HepG2 (cell line): ENCODE measurements at regions not wholly inside any gene's neighbourhood (a gene's known extent, or its start where the extent isn't known, plus 50 kb on each side); places are given as distances from the start of the nearest gene placed in this dataset.

Source experiments
- ATAC-seq: fragments of 200-7000 bp; cut with Tn5 transposase; 3 replicates; pipeline ENCODE4 v1.9.1; 2020; ENCODE audit warnings: mild to moderate bottlenecking, moderate library complexity
- BruUV-seq: library from RNA; stranded (reverse); fragments of 400-500 nt; replicated peaks from 2 replicates; lab custom pipeline; 2021; lab: Mats Ljungman, UMichigan
- CTCF ChIA-PET: fragments of 300-600 bp; formaldehyde crosslinking; extraction: SDS; loops from one replicate; lab custom pipeline; 2021; ENCODE audit warnings: low total read pairs, inconsistent platforms, low intra/inter-chr PET ratio; lab: Yijun Ruan, JAX
- POLR2A ChIA-PET: fragments of 350-600 bp; sonication (Branson Sonifier 250); formaldehyde crosslinking; loops from one replicate; lab custom pipeline; 2020; ENCODE audit warnings: antibody characterized with exemption, inconsistent platforms; lab: Yijun Ruan, JAX
- DNase-seq: peaks from one replicate; pipeline ENCODE4 v3.0.0-alpha.2; 2015; ENCODE audit warnings: low spot score
- FAIRE-seq: peaks from 3 replicates; lab custom pipeline; 2011; peaks lifted over from hg19 to GRCh38; lab: Jason Lieb, UNC
- H2AFZ ChIP-seq: one replicate; pipeline ENCODE4 v1.6.1; 2011; ENCODE audit warnings: low read length, inconsistent platforms
- H3K27ac ChIP-seq: fragments of 300-600 bp; 3 replicates; pipeline ENCODE4 v1.8.0; 2011; ENCODE audit warnings: mixed run types, mild to moderate bottlenecking, mixed read lengths, low read length, inconsistent platforms; ENCODE audit not compliant: insufficient read depth; ENCODE audit errors: extremely low read length
- H3K27me3 ChIP-seq, 2 experiments: fragments of 200-600 bp in 1 of 2; 2 replicates in 1 of 2; 3 replicates in 1 of 2; pipeline versions ENCODE4 v1.6.0 to v1.8.0; 2011; ENCODE audit warnings: low read length in 2 of 2, mild to moderate bottlenecking in 2 of 2, moderate library complexity in 2 of 2, inconsistent platforms in 1 of 2; ENCODE audit not compliant: insufficient read depth in 2 of 2, control insufficient read depth in 1 of 2
- H3K36me3 ChIP-seq, 2 experiments: fragments of 200-600 bp in 1 of 2; replicated peaks in 1 of 2; 2 replicates in 1 of 2; 3 replicates in 1 of 2; pipeline versions ENCODE4 v1.5.1 to v1.8.0; 2011; ENCODE audit warnings: low read length in 2 of 2, inconsistent platforms in 1 of 2; ENCODE audit not compliant: insufficient read depth in 2 of 2, control insufficient read depth in 1 of 2
- H3K4me1 ChIP-seq: 2 replicates; pipeline ENCODE4 v1.5.1; 2012; ENCODE audit warnings: low read length, inconsistent platforms; ENCODE audit not compliant: insufficient read depth
- H3K4me2 ChIP-seq: 2 replicates; pipeline ENCODE4 v1.6.0; 2011; ENCODE audit warnings: low read depth, low read length, inconsistent platforms
- H3K4me3 ChIP-seq, 3 experiments: fragments of 200-600 bp in 1 of 3; sonication (generic), shearing (Covaris generic) in 1 of 3; replicated peaks in 1 of 3; 2 replicates each; pipeline ENCODE4 v1.5.1; 2011 to 2016; ENCODE audit warnings: low read length in 3 of 3, inconsistent platforms in 2 of 3, low read depth in 2 of 3, mild to moderate bottlenecking in 2 of 3, control low read depth in 1 of 3, mixed read lengths in 1 of 3; ENCODE audit not compliant: insufficient read depth in 1 of 3
- H3K79me2 ChIP-seq: one replicate; pipeline ENCODE4 v1.6.1; 2011; ENCODE audit warnings: low read length, inconsistent platforms; ENCODE audit not compliant: insufficient read depth
- H3K9ac ChIP-seq: 2 replicates; pipeline ENCODE4 v1.6.0; 2011; ENCODE audit warnings: mild to moderate bottlenecking, low read depth, low read length, inconsistent platforms; ENCODE audit not compliant: insufficient read depth
- H3K9me3 ChIP-seq: 2 replicates; pipeline ENCODE4 v1.5.1; 2012; ENCODE audit warnings: mild to moderate bottlenecking, low read length
- H4K20me1 ChIP-seq: 2 replicates; pipeline ENCODE4 v1.6.0; 2011; ENCODE audit warnings: inconsistent platforms, mild to moderate bottlenecking, low read length, moderate library complexity; ENCODE audit not compliant: insufficient read depth
- AKAP8 ChIP-seq: sonication (generic); formaldehyde crosslinking; IDR thresholded peaks from 2 replicates; pipeline ENCODE4 v1.5.1; 2020; ENCODE audit warnings: mild to moderate bottlenecking, missing genetic modification reagents
- CBX1 ChIP-seq: IDR thresholded peaks from one replicate; pipeline ENCODE4 v1.6.1; 2016; ENCODE audit warnings: antibody characterized with exemption, low read depth
- ERF ChIP-seq: IDR thresholded peaks from 2 replicates; pipeline ENCODE4 v1.6.1; 2018; ENCODE audit warnings: missing biosample characterization, missing genetic modification reagents
- NFIB ChIP-seq: sonication (generic); formaldehyde crosslinking; IDR thresholded peaks from 2 replicates; pipeline ENCODE4 v1.9.0; 2021; ENCODE audit warnings: missing genetic modification reagents, mild to moderate bottlenecking, borderline replicate concordance
- NKX3-1 ChIP-seq: sonication (generic); formaldehyde crosslinking; IDR thresholded peaks from 2 replicates; pipeline ENCODE4 v1.5.0; 2020; ENCODE audit warnings: missing genetic modification reagents
- ZFY ChIP-seq: sonication (generic); formaldehyde crosslinking; IDR thresholded peaks from 2 replicates; pipeline ENCODE4 v1.4.0; 2020; ENCODE audit warnings: missing genetic modification reagents
- ZNF446 ChIP-seq: sonication (generic); formaldehyde crosslinking; IDR thresholded peaks from 2 replicates; pipeline ENCODE4 v1.5.0; 2020; ENCODE audit warnings: mild to moderate bottlenecking, missing genetic modification reagents
- ZNF549 ChIP-seq: sonication (generic); formaldehyde crosslinking; IDR thresholded peaks from 2 replicates; pipeline ENCODE4 v1.5.0; 2020; ENCODE audit warnings: missing genetic modification reagents
- ZNF558 ChIP-seq: sonication (generic); formaldehyde crosslinking; IDR thresholded peaks from 2 replicates; pipeline ENCODE4 v1.9.0; 2022; ENCODE audit warnings: mild to moderate bottlenecking, missing genetic modification reagents, borderline replicate concordance
- ZNF564 ChIP-seq: sonication (generic); formaldehyde crosslinking; IDR thresholded peaks from 2 replicates; pipeline ENCODE4 v1.8.1; 2023; ENCODE audit warnings: mild to moderate bottlenecking, missing genetic modification reagents
- ZNF577 ChIP-seq: sonication (generic); formaldehyde crosslinking; IDR thresholded peaks from 2 replicates; pipeline ENCODE4 v1.4.0; 2020; ENCODE audit warnings: mild to moderate bottlenecking, low read depth, missing genetic modification reagents, borderline replicate concordance
- ZNF720 ChIP-seq: sonication (generic); formaldehyde crosslinking; IDR thresholded peaks from 2 replicates; pipeline ENCODE4 v1.4.0; 2020; ENCODE audit warnings: missing genetic modification reagents
- ZNF75D ChIP-seq: sonication (generic); formaldehyde crosslinking; IDR thresholded peaks from 2 replicates; pipeline ENCODE4 v1.8.1; 2023; ENCODE audit warnings: missing genetic modification reagents, mild to moderate bottlenecking, borderline replicate concordance
- ZNF782 ChIP-seq: sonication (generic); formaldehyde crosslinking; IDR thresholded peaks from 2 replicates; pipeline ENCODE4 v1.4.0; 2020; ENCODE audit warnings: missing genetic modification reagents, mild to moderate bottlenecking, borderline replicate concordance
- WGBS: methylation state at CpG from one replicate; pipeline ENCODE4 v1.1.6; 2017; ENCODE audit warnings: low lambda C conversion rate; 5-methylcytosine and 5-hydroxymethylcytosine counted together
- in situ Hi-C: cut with HindIII; loops from 2 replicates; pipeline ENCODE4 v1.10.0; 2017; ENCODE audit warnings: low pct_unique_long_range_greater_than_20kb; ENCODE audit not compliant: extremely low pct_ligation_motif_present
- intact Hi-C: fragments of 100-400 bp; cut with micrococcal nuclease; formaldehyde crosslinking; loops from one replicate; pipeline ENCODE4 v1.10.0; 2022; ENCODE audit not compliant: unreplicated experiment
- TF ChIP-seq, protein P1 (sequence below): IDR thresholded peaks from 2 replicates; pipeline ENCODE4 v1.6.1; 2012; ENCODE audit warnings: low read length, improper control_type of control experiment
- TF ChIP-seq, protein P2 (sequence below): sonication (generic); formaldehyde crosslinking; IDR thresholded peaks from 2 replicates; pipeline ENCODE4 v1.4.0; 2020; ENCODE audit warnings: missing genetic modification reagents

DNA sequence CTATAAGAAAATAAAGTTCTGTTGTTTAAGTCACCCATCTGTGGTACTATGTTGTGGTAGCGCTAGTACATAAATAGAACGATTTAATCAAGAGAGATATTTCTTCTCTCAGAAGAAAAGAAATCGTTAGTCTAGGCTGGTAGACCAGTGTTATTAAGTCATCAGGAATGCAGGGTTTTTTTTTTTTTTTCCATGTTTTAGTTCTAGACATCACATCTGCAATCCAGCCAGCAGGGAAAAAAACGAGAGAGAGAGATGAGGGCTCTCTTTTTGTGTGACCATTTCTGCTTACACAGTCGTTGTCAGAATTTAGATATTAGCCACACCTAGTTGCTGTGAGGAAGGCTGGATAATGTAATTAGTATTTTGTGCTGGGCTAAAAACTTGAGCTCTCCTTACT lies 417.4 kb downstream of the TMA16 start:
- no peak for TF ChIP-seq ZNF577
- no peak for TF ChIP-seq ZNF446 (CRISPR knock-in tag)
- no peak for TF ChIP-seq AKAP8 (CRISPR knock-in tag)
- TF ChIP-seq, protein P1, sequence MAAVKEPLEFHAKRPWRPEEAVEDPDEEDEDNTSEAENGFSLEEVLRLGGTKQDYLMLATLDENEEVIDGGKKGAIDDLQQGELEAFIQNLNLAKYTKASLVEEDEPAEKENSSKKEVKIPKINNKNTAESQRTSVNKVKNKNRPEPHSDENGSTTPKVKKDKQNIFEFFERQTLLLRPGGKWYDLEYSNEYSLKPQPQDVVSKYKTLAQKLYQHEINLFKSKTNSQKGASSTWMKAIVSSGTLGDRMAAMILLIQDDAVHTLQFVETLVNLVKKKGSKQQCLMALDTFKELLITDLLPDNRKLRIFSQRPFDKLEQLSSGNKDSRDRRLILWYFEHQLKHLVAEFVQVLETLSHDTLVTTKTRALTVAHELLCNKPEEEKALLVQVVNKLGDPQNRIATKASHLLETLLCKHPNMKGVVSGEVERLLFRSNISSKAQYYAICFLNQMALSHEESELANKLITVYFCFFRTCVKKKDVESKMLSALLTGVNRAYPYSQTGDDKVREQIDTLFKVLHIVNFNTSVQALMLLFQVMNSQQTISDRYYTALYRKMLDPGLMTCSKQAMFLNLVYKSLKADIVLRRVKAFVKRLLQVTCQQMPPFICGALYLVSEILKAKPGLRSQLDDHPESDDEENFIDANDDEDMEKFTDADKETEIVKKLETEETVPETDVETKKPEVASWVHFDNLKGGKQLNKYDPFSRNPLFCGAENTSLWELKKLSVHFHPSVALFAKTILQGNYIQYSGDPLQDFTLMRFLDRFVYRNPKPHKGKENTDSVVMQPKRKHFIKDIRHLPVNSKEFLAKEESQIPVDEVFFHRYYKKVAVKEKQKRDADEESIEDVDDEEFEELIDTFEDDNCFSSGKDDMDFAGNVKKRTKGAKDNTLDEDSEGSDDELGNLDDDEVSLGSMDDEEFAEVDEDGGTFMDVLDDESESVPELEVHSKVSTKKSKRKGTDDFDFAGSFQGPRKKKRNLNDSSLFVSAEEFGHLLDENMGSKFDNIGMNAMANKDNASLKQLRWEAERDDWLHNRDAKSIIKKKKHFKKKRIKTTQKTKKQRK: no peak
- TF ChIP-seq, protein P2, sequence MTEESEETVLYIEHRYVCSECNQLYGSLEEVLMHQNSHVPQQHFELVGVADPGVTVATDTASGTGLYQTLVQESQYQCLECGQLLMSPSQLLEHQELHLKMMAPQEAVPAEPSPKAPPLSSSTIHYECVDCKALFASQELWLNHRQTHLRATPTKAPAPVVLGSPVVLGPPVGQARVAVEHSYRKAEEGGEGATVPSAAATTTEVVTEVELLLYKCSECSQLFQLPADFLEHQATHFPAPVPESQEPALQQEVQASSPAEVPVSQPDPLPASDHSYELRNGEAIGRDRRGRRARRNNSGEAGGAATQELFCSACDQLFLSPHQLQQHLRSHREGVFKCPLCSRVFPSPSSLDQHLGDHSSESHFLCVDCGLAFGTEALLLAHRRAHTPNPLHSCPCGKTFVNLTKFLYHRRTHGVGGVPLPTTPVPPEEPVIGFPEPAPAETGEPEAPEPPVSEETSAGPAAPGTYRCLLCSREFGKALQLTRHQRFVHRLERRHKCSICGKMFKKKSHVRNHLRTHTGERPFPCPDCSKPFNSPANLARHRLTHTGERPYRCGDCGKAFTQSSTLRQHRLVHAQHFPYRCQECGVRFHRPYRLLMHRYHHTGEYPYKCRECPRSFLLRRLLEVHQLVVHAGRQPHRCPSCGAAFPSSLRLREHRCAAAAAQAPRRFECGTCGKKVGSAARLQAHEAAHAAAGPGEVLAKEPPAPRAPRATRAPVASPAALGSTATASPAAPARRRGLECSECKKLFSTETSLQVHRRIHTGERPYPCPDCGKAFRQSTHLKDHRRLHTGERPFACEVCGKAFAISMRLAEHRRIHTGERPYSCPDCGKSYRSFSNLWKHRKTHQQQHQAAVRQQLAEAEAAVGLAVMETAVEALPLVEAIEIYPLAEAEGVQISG (CRISPR knock-in tag): no peak
- TF ChIP-seq NFIB (CRISPR knock-in tag): no peak
- no peak for TF ChIP-seq ZNF558 (CRISPR knock-in tag)
- no peak for TF ChIP-seq ZNF782 (CRISPR knock-in tag)
- no peak for TF ChIP-seq ZNF720 (CRISPR knock-in tag)
- TF ChIP-seq ZNF75D: no peak
- no peak for TF ChIP-seq ERF (CRISPR knock-in tag)
- TF ChIP-seq ZNF564: no peak
- TF ChIP-seq ZNF549 (CRISPR knock-in tag): no peak
- TF ChIP-seq ZFY: no peak
- TF ChIP-seq CBX1: no peak
- TF ChIP-seq NKX3-1: no peak
- TF ChIP-seq, all 625 proteins: peak for 0
- BruUV-seq: no TSS peak
- ChIA-PET POLR2A (no interaction called here), CTCF (no interaction called here)
- H2AFZ ChIP-seq: no peak overlapping the region
- FAIRE-seq: no peak
- no peak for ATAC-seq
- no peaks in the 10 kb centered on the region for H3K36me3 ChIP-seq
- intact Hi-C loops: no loop called here
- 22% methylated on average over 5 of the region's 5 CpGs for WGBS
- no peaks in the 10 kb centered on the region for H3K79me2 ChIP-seq
- DNase-seq: no peak
- H3K4me2 ChIP-seq: no peak overlapping the region
- no peaks in the 10 kb centered on the region for H3K9me3 ChIP-seq
- H3K4me3 ChIP-seq: no peak overlapping the region
- no peak overlapping the region for H3K27ac ChIP-seq
- no peak overlapping the region for H3K9ac ChIP-seq
- in situ Hi-C loops: no loop called here
- H3K4me1 ChIP-seq: no peaks in the 10 kb centered on the region
- H4K20me1 ChIP-seq: no peaks in the 10 kb centered on the region
- no peaks in the 10 kb centered on the region for H3K27me3 ChIP-seq
